CD14-positive monocyte (primary cell): ENCODE measurements at regions not wholly inside any gene's neighbourhood (a gene's known extent, or its start where the extent isn't known, plus 50 kb on each side); places are given as distances from the start of the nearest gene placed in this dataset.

Source experiments
- DNase-seq, 3 donors: peaks; one replicate each; pipeline ENCODE4 v3.0.0-alpha.2; 2011 to 2022
- H2AFZ ChIP-seq: 2 replicates; pipeline ENCODE4 v1.6.0; 2012; ENCODE audit warnings: mild to moderate bottlenecking, low read depth, low read length, inconsistent platforms; ENCODE audit not compliant: insufficient read depth, poor library complexity, severe bottlenecking
- H3K27ac ChIP-seq, 2 donors: 1 replicate in 1 of 2; 2 replicates in 1 of 2; pipeline ENCODE4 v1.5.1; 2012 to 2013; ENCODE audit warnings: low read length in 2 of 2, control low read depth in 1 of 2, inconsistent platforms in 1 of 2, low read depth in 1 of 2, mild to moderate bottlenecking in 1 of 2
- H3K27me3 ChIP-seq, 2 donors: one replicate each; pipeline versions ENCODE4 v1.6.0 to v1.6.1; 2011 to 2013; ENCODE audit warnings: low read length in 2 of 2; ENCODE audit not compliant: control insufficient read depth in 2 of 2, insufficient read depth in 2 of 2
- H3K36me3 ChIP-seq, 2 donors: replicated peaks in 1 of 2; 1 replicate in 1 of 2; 2 replicates in 1 of 2; pipeline versions ENCODE4 v1.5.1 to v1.6.1; 2012 to 2013; ENCODE audit warnings: low read length in 2 of 2, control low read depth in 1 of 2, inconsistent platforms in 1 of 2, mild to moderate bottlenecking in 1 of 2; ENCODE audit not compliant: insufficient read depth in 2 of 2, control insufficient read depth in 1 of 2
- H3K4me1 ChIP-seq, 2 donors: 1 replicate in 1 of 2; 2 replicates in 1 of 2; pipeline versions ENCODE4 v1.5.1 to v1.6.1; 2012 to 2013; ENCODE audit warnings: low read length in 2 of 2, control low read depth in 1 of 2, inconsistent platforms in 1 of 2, mild to moderate bottlenecking in 1 of 2, moderate library complexity in 1 of 2; ENCODE audit not compliant: insufficient read depth in 2 of 2, control insufficient read depth in 1 of 2
- H3K4me2 ChIP-seq: replicated peaks from 2 replicates; pipeline ENCODE3; 2012; ENCODE audit warnings: low read length, moderate library complexity, mild to moderate bottlenecking; ENCODE audit not compliant: poor library complexity, severe bottlenecking; ENCODE audit errors: extremely low read depth
- H3K4me3 ChIP-seq, 3 experiments: fragments of 200-600 bp in 1 of 3; sonication (generic) in 1 of 3; replicated peaks in 1 of 3; 1 replicate in 2 of 3; 2 replicates in 1 of 3; pipeline ENCODE4 v1.5.1; 2011 to 2013; ENCODE audit warnings: low read length in 3 of 3, mild to moderate bottlenecking in 3 of 3, control low read depth in 2 of 3, low read depth in 2 of 3, inconsistent platforms in 1 of 3, moderate library complexity in 1 of 3
- H3K79me2 ChIP-seq: 2 replicates; pipeline ENCODE4 v1.6.0; 2012; ENCODE audit warnings: mild to moderate bottlenecking, control low read depth, inconsistent platforms, low read length, moderate library complexity; ENCODE audit not compliant: insufficient read depth
- H3K9ac ChIP-seq: 2 replicates; pipeline ENCODE4 v1.6.0; 2017; ENCODE audit warnings: low read length, mild to moderate bottlenecking; ENCODE audit not compliant: insufficient read depth, poor library complexity, severe bottlenecking
- H3K9me3 ChIP-seq, 2 donors: replicated peaks in 1 of 2; 1 replicate in 1 of 2; 2 replicates in 1 of 2; pipeline versions ENCODE4 v1.5.1 to v1.6.1; 2012 to 2013; ENCODE audit warnings: low read length in 2 of 2, control low read depth in 1 of 2; ENCODE audit not compliant: control insufficient read depth in 1 of 2, insufficient read depth in 1 of 2
- H4K20me1 ChIP-seq: 2 replicates; pipeline ENCODE4 v1.6.0; 2012; ENCODE audit warnings: mild to moderate bottlenecking, low read length, control low read depth, moderate library complexity; ENCODE audit not compliant: insufficient read depth
- H3K27ac Mint-ChIP-seq, 7 donors: one replicate each; pipeline ENCODE4 v1.8.0; 2020; ENCODE audit warnings: mild to moderate bottlenecking in 7 of 7, mixed read lengths in 7 of 7, moderate library complexity in 6 of 7, inconsistent platforms in 2 of 7
- H3K27me3 Mint-ChIP-seq, 3 donors: one replicate each; pipeline ENCODE4 v1.8.0; 2021 to 2022; ENCODE audit warnings: low read depth in 3 of 3, mild to moderate bottlenecking in 3 of 3, mixed read lengths in 3 of 3, moderate library complexity in 3 of 3, inconsistent platforms in 1 of 3
- H3K36me3 Mint-ChIP-seq, 2 donors: one replicate each; pipeline ENCODE4 v1.8.0; 2020; ENCODE audit warnings: mixed read lengths in 2 of 2, inconsistent platforms in 1 of 2, mild to moderate bottlenecking in 1 of 2
- H3K4me1 Mint-ChIP-seq: one replicate; pipeline ENCODE4 v1.8.0; 2020; ENCODE audit warnings: mild to moderate bottlenecking, mixed read lengths
- H3K4me3 Mint-ChIP-seq, 2 donors: one replicate each; pipeline ENCODE4 v1.8.0; 2020; ENCODE audit warnings: mild to moderate bottlenecking in 2 of 2, mixed read lengths in 2 of 2, moderate library complexity in 1 of 2
- H3K9me3 Mint-ChIP-seq, 7 donors: one replicate each; pipeline ENCODE4 v1.8.0; 2020 to 2022; ENCODE audit warnings: mixed read lengths in 7 of 7, mild to moderate bottlenecking in 6 of 7, moderate library complexity in 6 of 7, inconsistent platforms in 2 of 7
- CTCF ChIP-seq: fragments of 200-600 bp; IDR thresholded peaks from one replicate; pipeline ENCODE4 v1.8.0; 2022; ENCODE audit warnings: antibody characterized with exemption, mild to moderate bottlenecking
- WGBS: methylation state at CpG from one replicate; pipeline ENCODE4 v1.1.5; 2013; ENCODE audit warnings: missing lambda C conversion rate; ENCODE audit not compliant: insufficient coverage; 5-methylcytosine and 5-hydroxymethylcytosine counted together
- intact Hi-C, 2 donors: fragments of 100-400 bp; cut with micrococcal nuclease; formaldehyde crosslinking; loops; one replicate each; pipeline versions ENCODE4 v1.15.0 to v1.15.1; 2023

- H3K36me3 ChIP-seq: no peaks in the 10 kb centered on the region
- H3K27ac ChIP-seq: no peak overlapping the region
- H3K9me3 ChIP-seq: peaks cover 0 to 4% of the 10 kb centered on the region in 2 donors
- no peak overlapping the region for H3K27ac Mint-ChIP-seq
- H3K4me1 ChIP-seq: no peaks in the 10 kb centered on the region
- H3K36me3 Mint-ChIP-seq: no peaks in the 10 kb centered on the region
- no peaks in the 10 kb centered on the region for H3K27me3 Mint-ChIP-seq
- no peak overlapping the region for H3K9ac ChIP-seq
- no peaks in the 10 kb centered on the region for H3K27me3 ChIP-seq
- peaks cover 2 to 11% (median 4%) of the 10 kb centered on the region in 7 donors for H3K9me3 Mint-ChIP-seq
- no peak for TF ChIP-seq CTCF
- H3K4me3 Mint-ChIP-seq: no peak overlapping the region
- intact Hi-C loops: no loop called here
- no peaks in the 10 kb centered on the region for H3K4me1 Mint-ChIP-seq
- no peak for DNase-seq
- no peaks in the 10 kb centered on the region for H3K79me2 ChIP-seq
- H3K4me3 ChIP-seq: no peak overlapping the region
- WGBS: 80% methylated on average over 1 of the region's 3 CpGs
- no peaks in the 10 kb centered on the region for H4K20me1 ChIP-seq
- H3K4me2 ChIP-seq: no peak overlapping the region
- no peak overlapping the region for H2AFZ ChIP-seq
Measured at GRCh38 chr1:82044111-82044510, 243.4 kb downstream of the ADGRL2 start.

GRCh38 chr1:82042306-82043060, 241.7 kb downstream of the ADGRL2 start:
- no peak overlapping the region for H3K27ac ChIP-seq
- WGBS: 79% methylated on average over 2 of the region's 4 CpGs
- H3K27ac Mint-ChIP-seq: no peak overlapping the region
- H2AFZ ChIP-seq: no peak overlapping the region
- H3K79me2 ChIP-seq: no peaks in the 10 kb centered on the region
- no peaks in the 10 kb centered on the region for H3K27me3 Mint-ChIP-seq
- H3K36me3 ChIP-seq: no peaks in the 10 kb centered on the region
- DNase-seq: no peak
- no peaks in the 10 kb centered on the region for H3K4me1 ChIP-seq
- no peaks in the 10 kb centered on the region for H3K27me3 ChIP-seq
- no peak for TF ChIP-seq CTCF
- peaks cover 0 to 5% (median 4%) of the 10 kb centered on the region in 7 donors for H3K9me3 Mint-ChIP-seq
- intact Hi-C loops: no loop called here
- H3K4me2 ChIP-seq: no peak overlapping the region
- H3K4me1 Mint-ChIP-seq: no peaks in the 10 kb centered on the region
- no peaks in the 10 kb centered on the region for H3K9me3 ChIP-seq
- no peak overlapping the region for H3K4me3 Mint-ChIP-seq
- H3K4me3 ChIP-seq: no peak overlapping the region
- no peak overlapping the region for H3K9ac ChIP-seq
- H3K36me3 Mint-ChIP-seq: no peaks in the 10 kb centered on the region
- no peaks in the 10 kb centered on the region for H4K20me1 ChIP-seq
